WI38 (cell line): ENCODE measurements at regions not wholly inside any gene's neighbourhood (a gene's known extent, or its start where the extent isn't known, plus 50 kb on each side); places are given as distances from the start of the nearest gene placed in this dataset.

ENCODE experiments used
- H3K4me3 ChIP-seq: 2 replicates; pipeline ENCODE4 v1.5.1; 2011; ENCODE audit warnings: low read depth, mild to moderate bottlenecking, control low read depth, low read length
- TF ChIP-seq, protein P1 (sequence below): IDR thresholded peaks from 2 replicates; pipeline ENCODE4 v1.5.1; 2012; ENCODE audit warnings: low read depth, mild to moderate bottlenecking, control low read depth, low read length

DNA sequence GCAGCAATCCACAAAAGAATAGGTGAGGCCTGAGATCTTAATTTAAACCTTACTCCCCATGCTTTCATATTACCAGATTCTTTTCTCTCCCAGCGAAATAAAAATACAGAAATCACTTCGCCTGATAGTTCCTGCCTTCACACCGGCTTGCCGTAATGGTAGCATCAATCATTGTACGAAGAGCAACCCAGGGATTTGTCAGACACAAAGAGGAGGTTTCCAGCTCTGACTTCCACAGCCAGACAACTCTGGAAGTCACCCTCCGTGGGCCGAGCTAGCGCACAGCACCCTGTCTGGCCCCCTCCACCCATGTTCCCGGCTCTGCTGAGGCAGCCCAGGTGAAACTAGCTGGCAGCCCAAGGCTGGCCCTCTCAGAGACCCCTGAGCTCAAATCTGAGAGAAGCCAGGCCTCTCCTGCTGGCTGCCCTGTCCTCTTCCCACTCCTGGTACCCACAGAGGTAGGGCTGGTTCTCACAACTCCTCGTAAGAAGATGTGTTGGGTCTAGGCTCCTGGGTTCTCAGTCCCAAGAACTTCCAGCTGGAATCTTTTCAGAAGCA is 156.9 kb upstream of the BNIP2 start:
- TF ChIP-seq, protein P1, sequence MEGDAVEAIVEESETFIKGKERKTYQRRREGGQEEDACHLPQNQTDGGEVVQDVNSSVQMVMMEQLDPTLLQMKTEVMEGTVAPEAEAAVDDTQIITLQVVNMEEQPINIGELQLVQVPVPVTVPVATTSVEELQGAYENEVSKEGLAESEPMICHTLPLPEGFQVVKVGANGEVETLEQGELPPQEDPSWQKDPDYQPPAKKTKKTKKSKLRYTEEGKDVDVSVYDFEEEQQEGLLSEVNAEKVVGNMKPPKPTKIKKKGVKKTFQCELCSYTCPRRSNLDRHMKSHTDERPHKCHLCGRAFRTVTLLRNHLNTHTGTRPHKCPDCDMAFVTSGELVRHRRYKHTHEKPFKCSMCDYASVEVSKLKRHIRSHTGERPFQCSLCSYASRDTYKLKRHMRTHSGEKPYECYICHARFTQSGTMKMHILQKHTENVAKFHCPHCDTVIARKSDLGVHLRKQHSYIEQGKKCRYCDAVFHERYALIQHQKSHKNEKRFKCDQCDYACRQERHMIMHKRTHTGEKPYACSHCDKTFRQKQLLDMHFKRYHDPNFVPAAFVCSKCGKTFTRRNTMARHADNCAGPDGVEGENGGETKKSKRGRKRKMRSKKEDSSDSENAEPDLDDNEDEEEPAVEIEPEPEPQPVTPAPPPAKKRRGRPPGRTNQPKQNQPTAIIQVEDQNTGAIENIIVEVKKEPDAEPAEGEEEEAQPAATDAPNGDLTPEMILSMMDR = no peak
- H3K4me3 ChIP-seq = no peak overlapping the region

DNA sequence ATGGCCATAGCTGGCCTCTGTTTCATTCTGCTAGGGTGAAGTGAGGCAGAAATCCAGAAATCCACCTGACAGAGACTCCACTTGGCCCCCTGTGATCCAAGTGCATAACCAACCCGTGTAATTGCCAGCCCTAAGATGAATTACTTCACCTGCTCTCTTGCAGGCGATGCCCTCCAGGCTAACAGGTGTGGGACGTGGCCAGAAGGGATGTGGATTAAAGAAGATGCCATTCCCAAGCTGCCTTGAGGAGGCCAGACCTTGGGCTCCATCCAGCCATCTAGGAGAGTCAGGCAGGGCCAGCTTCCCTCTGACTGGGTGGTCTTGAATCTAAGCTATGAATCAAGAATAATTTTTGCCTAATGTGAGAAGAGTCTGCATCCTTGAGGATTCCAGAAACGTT is 154.5 kb upstream of the BNIP2 start:
- TF ChIP-seq, protein P1 = no peak
- no peak overlapping the region for H3K4me3 ChIP-seq

DNA sequence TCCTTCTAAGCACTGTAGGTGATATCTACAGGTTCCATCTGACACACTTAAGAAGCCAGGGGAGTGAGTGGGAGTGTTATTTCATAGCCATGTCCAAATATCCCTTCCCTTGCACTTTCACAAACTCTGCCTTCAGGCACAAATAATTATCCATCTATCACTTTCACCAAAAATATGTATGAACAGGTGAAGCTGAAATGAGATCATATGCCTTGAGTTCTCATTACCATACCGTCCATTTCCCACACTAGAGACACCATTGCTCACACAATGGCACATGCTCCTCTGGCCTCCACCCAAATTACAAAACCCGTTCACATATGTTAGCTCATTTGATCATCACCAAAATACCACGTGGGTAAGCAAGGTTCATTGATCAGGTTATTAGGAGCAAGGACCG is 151.9 kb upstream of the BNIP2 start:
- no peak overlapping the region for H3K4me3 ChIP-seq
- TF ChIP-seq, protein P1 = no peak

DNA sequence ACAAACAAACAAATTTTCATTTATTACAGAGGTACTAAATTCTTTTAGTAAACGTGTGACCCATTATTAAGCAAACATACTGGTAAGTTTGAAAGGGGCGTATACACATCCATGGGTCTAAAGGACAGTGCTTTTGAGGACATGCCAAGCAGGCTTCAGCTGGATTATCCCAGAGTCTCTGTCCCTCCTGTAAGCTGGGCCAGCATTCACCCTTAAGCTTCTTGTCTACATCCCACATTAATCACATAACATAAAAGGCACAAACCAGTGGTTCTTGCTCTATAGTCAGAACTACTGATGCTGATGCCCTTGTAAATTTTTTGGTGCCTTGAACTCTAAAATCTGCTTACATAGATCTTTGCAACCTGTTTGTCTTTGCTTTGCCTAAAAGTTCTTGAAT is 150.8 kb upstream of the BNIP2 start:
- H3K4me3 ChIP-seq = no peak overlapping the region
- TF ChIP-seq, protein P1 = no peak

DNA sequence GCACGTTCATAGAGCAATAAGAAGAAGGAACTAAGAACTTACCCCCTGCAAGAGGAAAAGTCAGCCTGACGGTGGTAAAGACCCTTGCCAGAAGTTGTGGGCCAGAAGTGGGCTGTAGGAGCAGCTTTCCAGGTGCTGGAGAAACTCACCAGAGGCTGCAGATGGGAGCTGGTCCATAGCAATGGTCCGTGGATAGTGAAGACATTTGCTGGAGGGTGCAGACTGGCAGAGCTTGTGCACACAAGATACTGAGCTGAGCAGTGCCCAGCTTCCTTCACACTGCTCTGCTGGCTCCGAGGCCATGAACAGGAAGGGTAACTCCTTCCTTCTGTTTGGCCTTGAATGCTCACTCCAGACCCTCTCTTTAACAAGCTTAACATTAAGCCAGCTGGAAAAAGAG is 149.8 kb upstream of the BNIP2 start:
- TF ChIP-seq, protein P1 = no peak
- no peak overlapping the region for H3K4me3 ChIP-seq

DNA sequence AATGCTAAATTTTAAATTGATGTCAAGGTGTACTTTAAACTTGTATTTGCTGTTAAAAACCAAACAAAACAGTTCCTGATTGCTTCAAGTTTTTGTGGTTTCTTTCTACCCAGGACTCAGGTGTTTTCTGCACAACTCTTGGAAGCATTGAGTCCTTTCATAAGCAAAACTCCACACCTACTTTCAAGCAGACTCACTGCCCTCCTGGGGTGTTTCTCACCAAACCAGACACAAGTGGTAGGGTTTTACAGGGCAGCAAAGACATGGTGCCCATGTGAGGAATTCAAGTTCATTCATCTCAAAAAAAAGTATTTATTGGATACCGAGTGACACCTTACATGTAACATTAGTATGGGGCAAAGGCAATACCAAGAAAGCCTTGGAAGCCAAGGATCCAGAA is 146.7 kb upstream of the BNIP2 start:
- TF ChIP-seq, protein P1 = no peak
- H3K4me3 ChIP-seq = no peak overlapping the region

DNA sequence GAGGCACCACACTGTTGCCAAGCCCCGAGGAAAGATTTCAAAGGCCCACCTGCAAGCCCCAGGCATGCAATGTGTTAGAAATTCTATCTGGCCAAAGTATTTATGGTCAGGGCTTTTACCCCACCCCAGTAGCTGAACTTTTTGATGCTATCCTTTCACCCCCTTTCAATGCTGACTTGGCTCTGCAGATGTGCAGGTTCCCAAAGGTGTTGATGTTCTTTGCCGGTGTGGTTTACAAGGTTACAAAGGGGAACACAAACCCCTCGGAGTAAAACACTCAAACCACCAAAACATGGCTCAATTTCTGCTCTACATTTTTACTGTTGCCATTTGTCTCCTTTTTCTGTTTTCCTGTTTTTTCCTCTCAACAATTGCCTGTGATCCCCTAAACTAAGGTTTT is 145.4 kb upstream of the BNIP2 start:
- TF ChIP-seq, protein P1 = no peak
- H3K4me3 ChIP-seq = no peak overlapping the region
